MM.1S (cell line): ENCODE measurements at regions not wholly inside any gene's neighbourhood (a gene's known extent, or its start where the extent isn't known, plus 50 kb on each side); places are given as distances from the start of the nearest gene placed in this dataset.

Experiments
- DNase-seq: peaks from one replicate; pipeline ENCODE4 v3.0.0-alpha.2; 2015
- H2AFZ ChIP-seq: fragments of 300-600 bp; sonication (generic); 2 replicates; pipeline ENCODE4 v1.6.0; 2016; ENCODE audit warnings: antibody characterized with exemption, low read length
- H3F3A ChIP-seq: fragments of 300-600 bp; sonication (generic); 2 replicates; pipeline ENCODE4 v1.6.1; 2016; ENCODE audit warnings: mild to moderate bottlenecking, antibody characterized with exemption, low read length, moderate library complexity, mixed read lengths; ENCODE audit not compliant: insufficient read depth
- H3K27ac ChIP-seq: fragments of 300-600 bp; sonication (generic); 2 replicates; pipeline ENCODE4 v1.5.1; 2016; ENCODE audit warnings: mild to moderate bottlenecking, low read length
- H3K27me3 ChIP-seq: fragments of 300-600 bp; sonication (generic); replicated peaks from 2 replicates; pipeline ENCODE4 v1.6.0; 2016; ENCODE audit warnings: low read length; ENCODE audit not compliant: insufficient read depth
- H3K36me3 ChIP-seq: fragments of 300-600 bp; sonication (generic); replicated peaks from 2 replicates; pipeline ENCODE4 v1.6.1; 2016; ENCODE audit warnings: mild to moderate bottlenecking, low read length, mixed read lengths; ENCODE audit not compliant: insufficient read depth
- H3K4me1 ChIP-seq: fragments of 300-600 bp; sonication (generic); 2 replicates; pipeline ENCODE4 v1.6.1; 2016; ENCODE audit warnings: low read length, mixed read lengths
- H3K4me2 ChIP-seq: fragments of 300-600 bp; sonication (generic); 2 replicates; pipeline ENCODE4 v1.6.0; 2016; ENCODE audit warnings: low read depth, low read length
- H3K4me3 ChIP-seq: fragments of 300-600 bp; sonication (generic); 2 replicates; pipeline ENCODE4 v1.5.1; 2016; ENCODE audit warnings: low read length, mixed read lengths
- H3K79me2 ChIP-seq: fragments of 300-600 bp; sonication (generic); 2 replicates; pipeline ENCODE4 v1.6.1; 2016; ENCODE audit warnings: mixed run types, low read length, mixed read lengths
- H3K9ac ChIP-seq: fragments of 300-600 bp; sonication (generic); 2 replicates; pipeline ENCODE4 v1.6.1; 2016; ENCODE audit warnings: low read length, mixed read lengths
- H3K9me2 ChIP-seq: fragments of 300-600 bp; sonication (generic); replicated peaks from 2 replicates; pipeline ENCODE4 v1.6.1; 2016; ENCODE audit warnings: mild to moderate bottlenecking, low read length, mixed read lengths; ENCODE audit not compliant: insufficient read depth
- H3K9me3 ChIP-seq: fragments of 300-600 bp; sonication (generic); replicated peaks from 2 replicates; pipeline ENCODE4 v1.6.1; 2016; ENCODE audit warnings: mild to moderate bottlenecking, low read length, mixed read lengths; ENCODE audit not compliant: insufficient read depth
- H4K20me1 ChIP-seq: fragments of 300-600 bp; sonication (generic); 2 replicates; pipeline ENCODE4 v1.6.1; 2016; ENCODE audit warnings: mild to moderate bottlenecking, low read length, moderate library complexity, mixed read lengths; ENCODE audit not compliant: insufficient read depth
- CTCF ChIP-seq: fragments of 300-600 bp; sonication (generic); IDR thresholded peaks from 2 replicates; pipeline ENCODE4 v1.5.1; 2016; ENCODE audit warnings: antibody characterized with exemption, low read length, mixed read lengths
- EZH2 ChIP-seq: fragments of 300-600 bp; sonication (generic); optimal IDR thresholded peaks from 2 replicates; pipeline ENCODE3; 2017; ENCODE audit warnings: low read depth, mild to moderate bottlenecking, antibody characterized with exemption, low read length, mixed read lengths
- EZH2phosphoT487 ChIP-seq: fragments of 300-600 bp; sonication (generic); IDR thresholded peaks from 2 replicates; pipeline ENCODE4 v1.6.1; 2018; ENCODE audit warnings: antibody characterized with exemption, low read length

GRCh38 chr11:29018631-29019030 lies 910.4 kb downstream of the METTL15 start:
- H3K9me3 ChIP-seq: no peaks in the 10 kb centered on the region
- H3K9ac ChIP-seq: no peak overlapping the region
- H3K4me3 ChIP-seq: no peak overlapping the region
- H4K20me1 ChIP-seq: no peaks in the 10 kb centered on the region
- no peaks in the 10 kb centered on the region for H3K79me2 ChIP-seq
- no peaks in the 10 kb centered on the region for H3F3A ChIP-seq
- no peak overlapping the region for H3K27ac ChIP-seq
- H3K4me1 ChIP-seq: peaks cover 1% of the 10 kb centered on the region; the same call in 1 of the 2 replicates
- no peak overlapping the region for H2AFZ ChIP-seq
- TF ChIP-seq EZH2phosphoT487 (no peak), EZH2 (no peak), CTCF (no peak)
- no peak overlapping the region for H3K4me2 ChIP-seq
- H3K27me3 ChIP-seq: no peaks in the 10 kb centered on the region
- DNase-seq: no peak
- H3K9me2 ChIP-seq: no peaks in the 10 kb centered on the region
- H3K36me3 ChIP-seq: no peaks in the 10 kb centered on the region

- Histone ChIP-seq H3K4me3 (no peak overlapping the region), H3K9me2 (no peaks in the 10 kb centered on the region), H4K20me1 (no peaks in the 10 kb centered on the region), H3K4me1 (peaks cover 4% of the 10 kb centered on the region; the same call in 1 of the 2 replicates), H3K9ac (no peak overlapping the region), H3K36me3 (no peaks in the 10 kb centered on the region), H3F3A (no peaks in the 10 kb centered on the region), H3K4me2 (no peak overlapping the region), H3K27me3 (no peaks in the 10 kb centered on the region), H3K9me3 (no peaks in the 10 kb centered on the region), H3K27ac (no peak overlapping the region), H2AFZ (no peak overlapping the region), H3K79me2 (no peaks in the 10 kb centered on the region)
- DNase-seq: no peak
- TF ChIP-seq EZH2 (no peak), CTCF (no peak), EZH2phosphoT487 (no peak)
These were observed 909.8 kb downstream of the METTL15 start for GRCh38 chr11:29017941-29018340.

DNA sequence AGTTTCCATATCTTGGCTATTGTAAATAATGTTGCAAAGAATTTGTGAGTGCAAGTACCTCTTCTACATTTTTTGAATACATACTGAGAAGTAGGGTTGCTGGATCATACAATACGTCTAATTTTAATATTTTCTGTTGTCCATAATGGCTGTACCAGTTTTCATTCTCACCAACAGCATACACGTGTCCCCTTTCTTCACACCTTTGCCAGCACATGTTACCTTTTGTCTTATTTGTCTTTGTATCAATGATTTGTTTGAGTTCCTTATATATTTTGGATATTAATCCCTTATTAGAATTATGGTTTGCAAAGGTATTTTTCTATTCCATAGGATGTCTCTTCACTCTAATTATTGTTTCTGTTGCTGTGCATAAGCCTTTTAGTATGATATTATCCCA lies 904.3 kb downstream of the METTL15 start:
- no peaks in the 10 kb centered on the region for H3K9me3 ChIP-seq
- DNase-seq: no peak
- no peaks in the 10 kb centered on the region; the same call in 1 of the 2 replicates for H3F3A ChIP-seq
- no peak overlapping the region for H3K27ac ChIP-seq
- H3K9ac ChIP-seq: no peak overlapping the region
- H3K36me3 ChIP-seq: no peaks in the 10 kb centered on the region
- H3K4me3 ChIP-seq: no peak overlapping the region
- no peak overlapping the region for H3K4me2 ChIP-seq
- peaks cover 10% of the 10 kb centered on the region; the same call in 1 of the 2 replicates for H3K4me1 ChIP-seq
- no peaks in the 10 kb centered on the region for H3K27me3 ChIP-seq
- H3K79me2 ChIP-seq: no peaks in the 10 kb centered on the region
- H3K9me2 ChIP-seq: no peaks in the 10 kb centered on the region
- H2AFZ ChIP-seq: no peak overlapping the region
- TF ChIP-seq CTCF (no peak), EZH2phosphoT487 (no peak), EZH2 (no peak)
- H4K20me1 ChIP-seq: no peaks in the 10 kb centered on the region
